AG04450 (cell line): ENCODE measurements at regions not wholly inside any gene's neighbourhood (a gene's known extent, or its start where the extent isn't known, plus 50 kb on each side); places are given as distances from the start of the nearest gene placed in this dataset.
"Not testable (repeated sequence)": the region's sequence is repeated elsewhere in the genome, so short reads cannot be mapped to it uniquely, and the experiment has no call there.

Experiments used
- CTCF ChIA-PET: fragments of 300-600, 350-600 bp; formaldehyde crosslinking; extraction: SDS; loops from one replicate; lab custom pipeline; 2022; ENCODE audit warnings: antibody characterized with exemption, inconsistent platforms; lab: Charles Lee
- POLR2A ChIA-PET: fragments of 350-600 bp; formaldehyde crosslinking; extraction: SDS; loops from one replicate; lab custom pipeline; 2021; ENCODE audit warnings: antibody characterized with exemption, inconsistent platforms; lab: Yijun Ruan, JAX
- DNase-seq: peaks from one replicate; pipeline ENCODE4 v3.0.0-alpha.2; 2011; ENCODE audit warnings: low read depth, low spot score
- H3K27ac ChIP-seq: one replicate; pipeline ENCODE4 v1.5.1; 2012; ENCODE audit warnings: low read depth, low read length, control low read depth
- H3K27me3 ChIP-seq: one replicate; pipeline ENCODE4 v1.6.0; 2012; ENCODE audit warnings: low read length; ENCODE audit not compliant: control insufficient read depth, insufficient read depth
- H3K4me3 ChIP-seq: 2 replicates; pipeline ENCODE4 v1.5.1; 2011; ENCODE audit warnings: mild to moderate bottlenecking, low read depth, low read length, control low read depth
- H3K9me3 ChIP-seq: 2 replicates; pipeline ENCODE4 v1.5.1; 2012; ENCODE audit warnings: low read length; ENCODE audit not compliant: control insufficient read depth, insufficient read depth
- TF ChIP-seq, protein P1 (sequence below): IDR thresholded peaks from 2 replicates; pipeline ENCODE4 v1.5.1; 2011; ENCODE audit warnings: low read depth, low read length, control low read depth, inconsistent platforms

- Histone ChIP-seq H3K9me3 (peaks cover 28% of the 10 kb centered on the region), H3K27ac (no peak overlapping the region), H3K4me3 (no peak overlapping the region), H3K27me3 (no peaks in the 10 kb centered on the region)
- DNase-seq: no peak
- TF ChIP-seq, protein P1, sequence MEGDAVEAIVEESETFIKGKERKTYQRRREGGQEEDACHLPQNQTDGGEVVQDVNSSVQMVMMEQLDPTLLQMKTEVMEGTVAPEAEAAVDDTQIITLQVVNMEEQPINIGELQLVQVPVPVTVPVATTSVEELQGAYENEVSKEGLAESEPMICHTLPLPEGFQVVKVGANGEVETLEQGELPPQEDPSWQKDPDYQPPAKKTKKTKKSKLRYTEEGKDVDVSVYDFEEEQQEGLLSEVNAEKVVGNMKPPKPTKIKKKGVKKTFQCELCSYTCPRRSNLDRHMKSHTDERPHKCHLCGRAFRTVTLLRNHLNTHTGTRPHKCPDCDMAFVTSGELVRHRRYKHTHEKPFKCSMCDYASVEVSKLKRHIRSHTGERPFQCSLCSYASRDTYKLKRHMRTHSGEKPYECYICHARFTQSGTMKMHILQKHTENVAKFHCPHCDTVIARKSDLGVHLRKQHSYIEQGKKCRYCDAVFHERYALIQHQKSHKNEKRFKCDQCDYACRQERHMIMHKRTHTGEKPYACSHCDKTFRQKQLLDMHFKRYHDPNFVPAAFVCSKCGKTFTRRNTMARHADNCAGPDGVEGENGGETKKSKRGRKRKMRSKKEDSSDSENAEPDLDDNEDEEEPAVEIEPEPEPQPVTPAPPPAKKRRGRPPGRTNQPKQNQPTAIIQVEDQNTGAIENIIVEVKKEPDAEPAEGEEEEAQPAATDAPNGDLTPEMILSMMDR: no peak
- ChIA-PET POLR2A (no interaction called here), CTCF (no interaction called here)
These were observed 760.3 kb upstream of the SOX11 start for GRCh38 chr2:4931721-4932365.

GRCh38 chr2:4935291-4935690 lies 756.9 kb upstream of the SOX11 start:
- H3K4me3 ChIP-seq, CTCF ChIA-PET, POLR2A ChIA-PET: not testable (repeated sequence)

GRCh38 chr2:4937550-4937949 lies 754.6 kb upstream of the SOX11 start:
- TF ChIP-seq, protein P1: no peak
- POLR2A ChIA-PET: no interaction called here
- CTCF ChIA-PET: no interaction called here
- peaks cover 36% of the 10 kb centered on the region for H3K9me3 ChIP-seq
- H3K27me3 ChIP-seq: no peaks in the 10 kb centered on the region
- H3K4me3 ChIP-seq: no peak overlapping the region
- no peak overlapping the region for H3K27ac ChIP-seq
- no peak for DNase-seq

More at GRCh38 chr2:4935291-4935690, 756.9 kb upstream of the SOX11 start:
- not testable (repeated sequence) for H3K27me3 ChIP-seq, H3K27ac ChIP-seq, DNase-seq
- H3K9me3 ChIP-seq: peaks cover 31% of the 10 kb centered on the region

DNA sequence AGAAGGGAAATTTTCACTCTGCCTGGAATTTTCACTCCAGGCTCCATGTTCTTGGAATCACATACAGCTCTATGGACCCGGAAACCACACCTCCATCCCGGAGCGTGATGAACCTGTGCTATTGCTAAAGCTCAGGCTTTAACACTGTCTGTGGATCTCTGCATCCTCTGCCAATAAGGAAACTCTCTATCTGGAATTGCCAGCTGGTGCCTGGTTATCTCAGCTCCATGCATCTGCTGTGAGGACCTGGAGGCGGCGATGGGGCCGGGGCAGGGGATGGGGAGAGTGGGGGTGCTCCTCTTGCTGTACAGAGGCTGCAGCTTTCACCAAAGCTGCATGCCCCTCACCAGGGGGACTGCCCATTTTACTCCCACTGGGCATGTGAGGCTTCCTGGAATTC lies 754.0 kb upstream of the SOX11 start:
- peaks cover 36% of the 10 kb centered on the region for H3K9me3 ChIP-seq
- H3K27me3 ChIP-seq: no peaks in the 10 kb centered on the region
- CTCF ChIA-PET: no interaction called here
- H3K4me3 ChIP-seq: no peak overlapping the region
- POLR2A ChIA-PET: no interaction called here
- no peak for DNase-seq
- no peak overlapping the region for H3K27ac ChIP-seq
- TF ChIP-seq, protein P1: no peak

GRCh38 chr2:4942441-4942840 lies 749.7 kb upstream of the SOX11 start:
- Histone ChIP-seq H3K9me3 (peaks cover 27% of the 10 kb centered on the region), H3K27ac (no peak overlapping the region), H3K27me3 (no peaks in the 10 kb centered on the region), H3K4me3 (no peak overlapping the region)
- ChIA-PET POLR2A (no interaction called here), CTCF (no interaction called here)
- no peak for DNase-seq
- TF ChIP-seq, protein P1: no peak
